ENCODE measurements at regions not wholly inside any gene's neighbourhood (a gene's known extent, or its start where the extent isn't known, plus 50 kb on each side); places are given as distances from the start of the nearest gene placed in this dataset.
A peak's percentile ranks its signal among the peaks of the same experiment; 100 is the strongest.

DNA sequence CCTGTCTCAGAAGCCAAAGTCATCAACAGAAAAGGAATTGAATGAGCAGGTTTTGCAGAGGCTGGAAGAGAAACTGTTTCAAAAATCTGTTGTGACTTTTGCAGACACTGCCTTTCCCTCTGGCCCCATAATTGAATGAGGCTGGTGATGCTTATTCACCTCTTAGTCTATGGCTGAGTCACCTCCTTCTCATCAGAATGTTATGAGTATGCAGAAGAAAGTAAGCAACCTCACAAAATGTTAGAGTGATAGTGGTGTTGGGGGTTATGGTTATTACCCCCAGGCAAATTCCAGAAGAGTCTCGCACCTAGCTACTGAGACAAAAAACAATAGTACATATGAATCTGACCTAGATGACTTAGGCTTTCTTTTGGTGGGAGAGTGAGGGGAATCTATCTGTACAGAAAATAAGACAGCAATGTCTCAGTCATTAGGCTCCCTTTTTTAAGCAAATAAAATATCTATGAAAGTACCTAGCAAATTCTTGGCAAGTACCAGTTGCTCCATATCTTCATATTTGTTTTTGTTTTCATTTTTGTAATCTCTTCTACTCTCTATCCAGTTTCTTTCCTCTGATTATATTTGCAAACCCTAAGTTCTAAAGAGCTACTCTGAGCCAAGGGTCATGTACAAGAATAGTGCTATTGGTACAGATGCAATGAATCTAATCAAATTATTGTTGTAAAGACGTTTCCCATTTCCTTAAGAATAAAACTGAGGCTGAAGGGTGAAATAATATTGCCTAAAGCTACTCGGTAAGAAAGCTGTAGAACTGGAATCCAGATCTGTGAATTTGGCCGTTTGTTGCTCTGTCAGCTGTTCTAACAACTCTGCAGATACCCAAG lies 498.1 kb upstream of the TNC start:
- Histone ChIP-seq H3K27ac (peak overlapping the region in 10 of 21 experiments; percentile 24 to 76 (median 48)), H3K4me3 (no peak overlapping the region)

DNA sequence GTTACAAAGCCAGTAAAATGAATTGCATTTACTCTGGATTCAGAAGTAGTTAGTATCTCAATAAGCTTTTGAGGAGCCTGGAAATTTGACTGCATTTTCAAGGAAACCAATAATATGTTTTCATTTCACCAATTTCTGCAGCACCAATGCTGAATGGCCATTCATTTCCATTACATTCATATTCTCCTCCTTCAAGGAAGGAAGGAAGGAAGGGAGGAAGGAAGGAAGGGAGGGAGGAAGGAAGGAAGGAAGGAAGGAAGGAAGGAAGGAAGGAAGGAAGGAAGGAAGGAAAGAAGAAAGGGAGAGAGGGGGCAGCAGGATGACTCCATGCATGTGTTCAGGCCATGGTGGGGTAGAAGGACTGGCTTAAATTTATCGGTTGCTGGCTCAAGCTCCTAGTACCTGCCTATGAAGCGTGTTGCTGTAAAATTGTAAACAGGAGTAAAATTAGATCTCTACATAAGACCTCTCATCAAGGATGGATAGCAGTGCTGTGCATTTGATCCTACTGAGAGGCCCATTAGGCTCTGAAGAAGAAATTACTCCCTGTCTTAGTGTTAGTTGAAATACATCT lies 498.8 kb upstream of the TNC start:
- H3K4me3 ChIP-seq, result no peak overlapping the region

DNA sequence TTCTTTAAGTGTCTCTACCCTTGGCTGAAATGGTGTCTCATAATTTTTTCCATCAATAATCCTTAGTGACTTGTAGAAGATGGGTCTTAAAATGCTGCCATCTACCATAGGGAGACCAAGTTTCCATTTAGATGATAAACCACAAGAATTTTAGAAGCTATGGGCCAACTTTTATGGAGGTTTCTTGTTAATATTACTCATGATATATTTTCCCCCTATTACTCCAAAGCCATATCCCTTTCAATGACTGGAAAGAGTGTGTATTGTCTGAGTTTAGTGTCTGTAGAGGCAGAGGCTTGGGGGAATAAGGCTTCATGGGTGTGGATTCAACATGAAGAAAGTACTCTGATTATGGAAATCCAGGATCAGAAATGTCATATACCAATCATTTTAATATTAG lies 507.3 kb upstream of the TNC start:
- Histone ChIP-seq H3K27ac (no peak overlapping the region), H3K4me3 (no peak overlapping the region)

More for the DNA sequence above, 498.8 kb upstream of the TNC start:
- peak overlapping the region in 5 of 21 experiments; percentile 0 to 66 (median 34) for H3K27ac ChIP-seq

DNA sequence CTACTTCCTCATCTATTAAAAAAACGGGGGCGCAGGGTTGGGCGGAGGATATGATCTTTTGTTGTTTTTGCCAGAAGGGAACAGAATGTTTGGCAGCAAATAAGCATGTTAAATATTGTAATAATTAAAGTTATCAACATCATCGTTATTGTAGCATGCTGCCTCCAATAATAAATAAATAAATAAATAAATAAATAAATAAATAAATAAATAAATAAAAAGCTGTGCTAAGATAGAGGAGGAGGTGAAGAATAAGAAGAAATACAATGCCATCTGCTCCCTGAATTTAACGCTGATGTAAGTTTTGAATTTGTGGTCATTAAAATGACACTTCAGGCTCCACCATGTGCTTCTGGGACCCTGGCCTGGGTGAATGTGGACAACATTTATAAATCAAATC lies 508.0 kb upstream of the TNC start:
- no peak overlapping the region for H3K27ac ChIP-seq
- no peak overlapping the region for H3K4me3 ChIP-seq

DNA sequence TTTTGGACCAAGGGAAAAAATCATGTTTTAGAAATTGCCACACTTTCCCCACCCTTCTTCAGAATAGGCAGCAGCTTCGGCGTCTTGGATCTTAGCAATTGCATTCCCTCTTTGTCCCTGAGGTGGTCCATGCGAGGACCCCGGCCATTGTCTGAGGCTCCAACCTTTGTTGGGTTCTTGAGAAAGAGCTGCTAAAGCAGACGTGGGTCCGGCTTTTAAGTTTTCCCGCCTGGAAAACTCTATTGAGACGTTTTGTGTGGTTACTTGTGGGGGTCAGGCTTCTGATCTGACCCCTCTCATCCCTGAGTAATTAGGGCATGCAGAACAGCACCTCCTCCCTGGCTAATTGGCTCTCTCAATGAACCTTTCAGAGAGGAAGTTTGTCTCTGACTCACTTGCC lies 509.6 kb upstream of the TNC start:
- H3K27ac ChIP-seq, result no peak overlapping the region
- H3K4me3 ChIP-seq, result no peak overlapping the region

DNA sequence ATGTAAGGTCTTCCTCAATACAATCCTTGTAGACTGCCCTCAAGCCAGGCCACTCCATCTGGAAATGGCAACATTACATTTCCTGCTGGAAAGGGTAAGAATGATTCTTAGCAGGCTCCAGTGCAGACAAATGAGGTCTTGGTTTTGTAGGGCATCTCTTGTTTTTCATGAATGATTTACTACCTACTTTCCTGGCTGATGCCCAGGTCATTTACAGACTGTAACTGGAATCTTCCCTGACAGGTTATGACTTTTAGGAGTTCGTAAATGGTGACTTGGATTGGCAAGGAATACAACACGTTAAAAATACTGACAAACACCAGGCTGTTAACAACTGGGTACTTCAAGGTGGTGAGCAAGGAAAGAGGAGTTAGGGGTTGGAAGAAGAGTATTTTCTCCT lies 510.5 kb upstream of the TNC start:
- H3K27ac ChIP-seq, result no peak overlapping the region
- H3K4me3 ChIP-seq, result no peak overlapping the region

DNA sequence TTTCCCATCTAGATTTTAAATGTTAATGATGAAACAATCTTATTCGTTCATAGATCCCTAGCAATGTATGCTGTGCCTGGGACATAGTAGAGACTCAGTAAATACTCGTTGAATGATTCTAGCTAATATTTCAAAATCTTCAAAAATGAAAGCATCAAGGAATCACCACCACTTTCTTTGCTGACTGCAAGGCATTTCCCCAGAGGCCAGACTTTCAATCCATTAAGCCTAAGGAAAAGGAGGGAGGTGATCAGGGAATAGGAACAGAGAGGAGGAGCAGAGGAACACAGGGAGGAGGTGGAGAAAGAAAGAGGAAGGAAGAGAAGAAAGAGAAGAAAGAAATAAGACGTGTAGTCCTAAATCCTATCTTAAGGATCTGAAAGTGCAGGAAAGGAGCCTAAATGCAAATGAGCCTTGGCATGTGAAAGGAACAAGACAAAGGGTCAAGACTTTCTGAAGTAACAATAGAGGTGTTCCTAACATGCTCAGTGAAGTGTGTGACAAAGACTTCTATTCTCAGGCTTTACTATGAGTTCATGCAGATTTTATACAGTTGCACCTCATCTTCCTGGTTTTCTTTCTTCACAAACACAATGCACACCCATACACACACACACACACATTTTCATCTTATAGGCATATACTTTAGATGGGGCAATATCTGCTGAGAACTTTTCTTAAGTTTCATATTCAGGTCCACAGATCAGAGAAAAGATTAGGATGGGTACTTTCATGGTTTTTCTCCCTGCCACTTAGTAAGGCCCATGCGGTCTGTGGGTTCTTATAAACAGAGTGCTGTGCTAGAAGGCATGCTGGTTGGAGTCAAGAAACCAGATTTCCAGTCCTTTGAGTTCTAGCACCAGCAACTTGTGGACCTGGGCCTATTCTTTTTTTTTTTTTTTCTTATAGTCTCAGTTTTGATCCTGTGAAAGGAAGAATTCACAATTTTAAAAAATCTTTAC lies 512.2 kb upstream of the TNC start:
- Histone ChIP-seq H3K27ac (no peak overlapping the region), H3K4me3 (no peak overlapping the region)

DNA sequence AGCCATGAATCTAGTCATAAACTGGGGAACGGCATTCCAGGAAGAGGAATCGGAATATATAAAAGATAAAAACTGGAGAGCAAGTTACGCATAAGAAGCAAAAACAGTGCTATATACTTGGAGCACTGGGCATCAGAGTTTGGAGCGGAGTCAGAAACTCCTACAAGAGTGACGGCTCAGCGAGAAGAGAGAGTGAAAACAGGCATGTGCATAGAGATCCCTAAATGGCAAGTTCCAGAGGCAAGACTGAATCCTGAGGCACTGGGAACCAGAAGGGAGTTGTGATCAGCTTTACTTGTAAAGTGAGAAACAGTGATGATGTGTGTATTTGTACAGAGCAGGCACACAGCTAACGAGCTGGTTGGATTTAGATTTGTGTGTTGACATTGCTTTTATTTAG lies 514.4 kb upstream of the TNC start:
- no peak overlapping the region for H3K27ac ChIP-seq

DNA sequence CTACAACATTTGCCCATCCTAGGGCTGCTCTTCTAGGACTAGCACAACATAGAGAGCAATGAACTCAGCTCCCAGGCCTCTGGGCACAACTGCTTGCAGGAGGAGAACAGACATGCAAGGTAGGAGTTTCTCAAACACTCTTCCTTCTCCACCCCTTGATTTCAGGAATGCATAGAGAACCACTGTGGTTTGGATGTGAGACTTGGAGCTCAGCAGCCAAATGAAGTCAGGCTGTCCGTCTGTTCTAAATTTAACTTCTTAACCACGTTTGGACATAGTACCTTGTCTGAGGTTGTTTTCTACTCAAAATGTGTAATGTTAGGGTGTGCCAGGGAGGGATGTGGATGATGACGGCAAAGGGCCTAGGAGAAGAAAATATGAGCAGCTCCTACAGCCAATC lies 515.1 kb upstream of the TNC start:
- H3K27ac ChIP-seq, result peak overlapping the region in 1 of 21 experiments; percentile 45
- no peak overlapping the region for H3K4me3 ChIP-seq

More for the DNA sequence above, 514.4 kb upstream of the TNC start:
- H3K4me3 ChIP-seq, result no peak overlapping the region

DNA sequence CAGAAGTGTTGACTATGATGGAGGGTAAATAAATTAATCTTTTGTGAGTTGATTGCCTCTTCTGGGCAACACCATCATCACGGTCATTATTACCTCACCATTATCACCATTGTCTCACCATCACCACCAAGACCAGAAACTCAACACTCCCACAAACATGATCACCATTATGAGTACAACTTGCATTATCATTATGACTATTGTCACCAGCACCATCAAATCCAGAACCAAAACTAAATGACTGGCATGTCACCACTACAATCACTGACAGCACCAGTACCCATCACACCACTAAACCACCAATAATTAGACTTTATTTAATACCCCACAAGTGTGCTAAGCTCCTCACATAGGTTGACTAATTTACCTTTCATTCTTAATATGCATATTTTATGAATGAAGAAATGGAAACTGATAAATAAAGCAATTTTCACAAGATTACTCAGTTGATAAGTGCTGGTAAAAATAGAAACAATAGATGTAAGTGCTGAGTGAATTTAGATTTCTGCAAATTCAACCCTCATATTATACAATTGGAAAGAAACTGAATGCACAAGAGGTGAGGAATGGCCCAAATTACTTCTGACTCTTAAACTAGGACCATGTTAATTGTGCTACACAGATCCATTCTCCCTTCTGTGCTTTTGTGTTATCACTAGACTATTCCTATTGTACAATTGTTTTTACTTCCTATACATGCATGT lies 517.8 kb upstream of the PAPPA start:
- H3K27ac ChIP-seq, result no peak overlapping the region
- H3K4me3 ChIP-seq, result no peak overlapping the region

DNA sequence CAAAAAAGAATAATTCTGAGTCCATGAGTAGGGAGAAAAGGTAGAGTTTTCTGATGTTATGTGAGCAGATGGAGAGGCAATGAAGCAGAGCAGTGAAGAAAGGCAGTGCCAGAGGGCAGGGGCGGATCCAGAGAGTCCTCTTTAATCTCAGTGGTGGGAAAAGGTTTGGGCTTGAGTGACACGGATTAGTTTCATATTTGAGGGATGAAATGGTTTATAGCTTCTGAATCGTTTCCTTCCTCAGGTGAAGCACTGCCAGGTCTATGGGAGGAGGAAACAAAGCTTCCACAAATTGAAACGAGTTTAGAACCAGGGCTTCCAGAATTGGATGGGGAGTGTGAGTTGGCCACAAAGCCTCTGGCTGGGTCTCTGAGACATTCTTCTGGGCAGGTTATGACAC lies 517.0 kb upstream of the PAPPA start:
- H3K4me3 ChIP-seq, result no peak overlapping the region
- H3K27ac ChIP-seq, result no peak overlapping the region

DNA sequence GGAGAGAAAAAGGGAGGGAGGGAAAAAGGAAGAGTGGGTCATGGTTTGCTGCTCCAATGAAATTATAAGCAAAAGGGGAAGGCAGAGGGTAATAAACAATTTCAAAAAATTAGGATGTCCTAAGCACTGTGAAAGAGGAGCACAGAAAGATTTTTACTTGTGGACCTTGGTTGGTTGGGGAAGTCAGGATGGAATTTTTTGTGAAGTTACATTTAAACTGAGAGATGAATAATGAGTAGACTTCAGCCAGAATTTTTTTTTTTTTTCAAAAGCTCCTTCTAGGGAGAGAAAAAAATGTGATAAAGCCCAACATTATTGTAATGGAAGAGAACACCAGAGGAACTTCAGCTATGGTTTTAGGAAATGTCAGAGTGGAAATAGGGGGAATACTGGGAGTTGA lies 515.9 kb upstream of the PAPPA start:
- Histone ChIP-seq H3K27ac (no peak overlapping the region), H3K4me3 (no peak overlapping the region)

DNA sequence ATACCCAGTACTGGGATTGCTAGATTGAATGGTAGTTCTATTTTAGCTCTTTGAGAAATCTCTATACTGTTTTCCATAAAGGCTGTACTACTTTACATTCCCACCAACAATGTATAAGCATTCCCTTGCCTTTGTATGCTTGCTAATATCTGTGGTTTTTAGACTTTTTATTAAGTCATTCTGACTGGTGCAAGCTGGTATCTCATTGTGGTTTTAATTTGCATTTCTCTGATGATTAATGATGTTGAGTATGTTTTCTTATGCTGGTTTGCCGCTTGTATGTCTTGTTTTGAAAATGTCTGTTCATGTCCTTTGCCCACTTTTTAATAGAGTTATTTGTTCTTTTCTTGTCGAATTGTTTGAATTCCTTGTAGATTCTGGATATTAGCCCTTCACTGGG lies 512.7 kb upstream of the PAPPA start:
- H3K4me3 ChIP-seq, result no peak overlapping the region
- H3K27ac ChIP-seq, result no peak overlapping the region

DNA sequence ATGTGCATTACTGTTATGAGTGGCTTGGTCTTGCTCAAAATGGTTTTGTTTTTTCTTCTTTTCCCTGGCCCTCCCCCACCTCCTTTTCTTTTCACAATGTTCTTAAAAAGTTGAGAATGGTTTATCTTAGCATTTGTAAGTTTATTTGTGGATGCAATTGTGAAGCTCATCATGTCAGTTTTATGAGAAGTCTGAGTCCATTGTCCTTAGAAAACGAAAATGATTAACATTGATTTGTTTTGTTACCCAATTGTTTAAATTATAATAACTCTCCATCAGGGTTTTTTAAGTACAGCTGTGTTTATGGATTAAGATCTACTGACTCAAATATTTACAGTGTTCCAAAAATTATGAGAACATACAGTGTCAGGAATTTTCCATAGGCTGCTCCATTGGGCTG lies 511.3 kb upstream of the PAPPA start:
- no peak overlapping the region for H3K27ac ChIP-seq

DNA sequence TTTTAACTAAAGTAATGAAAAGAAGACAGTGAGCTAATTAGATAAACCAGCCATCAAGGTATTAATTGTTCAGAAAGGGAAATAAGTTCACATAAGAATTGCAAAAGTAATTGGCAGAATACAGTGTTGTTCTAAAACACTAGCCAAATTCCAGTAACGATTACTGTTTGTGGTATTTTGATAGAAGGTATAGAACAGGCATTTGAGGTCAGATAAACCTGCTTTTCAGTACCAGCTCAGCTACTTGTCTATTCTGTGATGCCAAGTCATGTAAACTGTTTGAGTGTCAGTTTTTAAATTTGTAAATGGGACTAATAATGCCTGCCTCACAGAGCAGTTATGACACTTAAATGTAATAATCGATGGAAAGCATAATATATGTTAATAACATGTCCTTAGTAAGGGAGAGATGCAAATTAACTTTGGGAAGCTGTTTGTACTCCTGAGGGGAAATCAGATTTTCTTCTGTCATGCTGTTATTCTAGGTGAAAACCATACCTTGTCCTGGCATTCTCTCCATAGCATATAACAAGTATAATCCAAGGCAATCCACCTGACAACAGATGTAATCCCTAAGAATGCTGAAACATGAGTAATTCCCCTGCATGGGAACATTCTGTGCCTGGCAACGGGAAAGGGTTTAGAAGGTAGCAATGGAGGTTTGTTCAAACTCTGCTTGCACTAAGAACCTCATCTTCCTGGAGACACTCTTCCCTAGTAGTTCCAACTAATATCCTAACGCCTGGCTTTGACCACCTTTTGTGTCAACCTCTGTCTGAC lies 509.5 kb upstream of the PAPPA start:
- no peak overlapping the region for H3K27ac ChIP-seq
- no peak overlapping the region for H3K4me3 ChIP-seq

More for the DNA sequence above, 511.3 kb upstream of the PAPPA start:
- H3K4me3 ChIP-seq, result no peak overlapping the region

DNA sequence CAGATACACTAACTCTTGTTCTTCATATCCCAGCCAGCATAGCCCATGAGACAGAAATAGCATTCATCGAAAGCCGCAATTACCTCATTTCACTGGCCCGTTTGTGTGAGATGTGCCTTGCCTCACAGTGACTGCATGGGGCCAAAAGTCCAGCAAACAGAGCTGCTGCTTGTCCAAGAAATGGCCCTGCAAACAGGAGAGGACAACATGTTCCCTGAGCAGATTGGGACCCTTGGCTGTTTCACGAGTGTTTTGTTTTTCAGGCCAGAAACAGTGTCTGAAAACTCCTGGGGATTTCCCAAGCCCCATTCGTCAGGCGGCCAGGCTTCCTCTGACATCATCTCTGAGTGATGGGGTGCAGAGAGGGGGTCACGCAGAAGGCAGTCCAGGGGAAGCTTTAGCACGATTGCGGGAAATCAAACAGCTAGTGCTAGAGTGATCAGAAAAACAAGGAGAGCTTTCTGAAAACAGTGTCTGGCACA lies 503.6 kb upstream of the PAPPA start:
- H3K4me3 ChIP-seq, result no peak overlapping the region
- H3K27ac ChIP-seq, result peak overlapping the region in 3 of 21 experiments; percentile 43 to 58 (median 47)

DNA sequence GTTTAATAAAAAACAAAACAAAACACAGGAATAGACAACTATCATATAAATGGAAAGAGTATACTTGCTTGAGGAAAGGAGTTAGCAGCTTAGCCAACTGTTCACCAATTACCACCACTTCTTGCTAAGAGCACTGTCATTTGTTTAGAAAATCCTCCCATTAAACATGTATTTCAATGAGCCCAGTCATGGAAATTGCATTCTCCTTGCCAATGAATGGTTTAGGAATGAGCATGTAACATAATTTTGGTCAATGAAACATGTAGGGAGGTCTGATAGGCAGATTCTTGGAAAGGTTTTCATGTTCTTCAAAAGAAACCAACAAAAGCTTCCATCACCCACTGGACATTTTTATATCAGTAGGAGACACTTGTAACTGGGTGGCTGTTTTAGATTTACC lies 502.8 kb upstream of the PAPPA start:
- H3K27ac ChIP-seq, result peak overlapping the region in 3 of 21 experiments; percentile 43 to 58 (median 47)
- H3K4me3 ChIP-seq, result no peak overlapping the region

DNA sequence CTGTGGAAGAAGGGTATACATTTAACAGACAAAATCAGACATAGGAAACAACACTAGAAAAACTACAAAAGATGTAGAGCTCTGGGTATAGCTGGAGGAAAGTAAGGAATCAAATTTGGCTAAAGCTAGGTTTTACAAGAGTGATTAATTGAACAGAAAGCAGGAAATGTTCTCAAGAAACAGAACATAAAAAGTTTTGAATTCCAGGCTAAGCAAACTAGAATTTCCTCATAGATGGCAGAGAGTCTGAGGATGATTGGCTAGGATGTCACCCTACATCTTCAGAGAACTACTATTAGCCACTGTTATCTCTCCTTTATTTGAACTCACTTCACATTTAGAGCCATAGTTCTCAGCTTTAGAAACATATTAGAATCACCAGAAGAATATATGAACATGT lies 502.1 kb upstream of the PAPPA start:
- Histone ChIP-seq H3K27ac (peak overlapping the region in 1 of 21 experiments; percentile 58), H3K4me3 (no peak overlapping the region)

DNA sequence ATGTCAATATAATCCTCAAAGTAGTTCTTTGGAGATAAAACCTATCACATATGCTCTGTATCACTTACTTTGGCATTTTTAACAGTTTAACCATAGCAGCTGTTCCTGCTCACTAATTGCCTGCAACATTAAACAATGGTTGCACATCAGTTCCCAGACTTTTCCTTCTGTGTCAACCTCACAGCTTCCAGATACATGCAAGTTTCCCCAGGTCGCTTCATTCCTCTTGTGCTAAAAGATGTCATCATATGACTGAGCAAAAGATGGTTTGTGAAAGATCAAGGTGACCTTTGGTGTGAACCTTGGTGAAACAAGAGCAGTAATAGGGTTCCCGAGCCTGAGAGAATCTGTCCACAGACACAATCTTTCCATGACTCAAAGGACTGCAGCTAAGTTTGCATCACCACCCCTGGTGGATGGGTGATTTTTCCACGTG lies 500.4 kb upstream of the PAPPA start:
- no peak overlapping the region for H3K27ac ChIP-seq
- no peak overlapping the region for H3K4me3 ChIP-seq
